Lower leg skin (tissue), 3 donors: ENCODE measurements at regions not wholly inside any gene's neighbourhood (a gene's known extent, or its start where the extent isn't known, plus 50 kb on each side); places are given as distances from the start of the nearest gene placed in this dataset.

Source experiments
- CTCF ChIP-seq, 3 donors: fragments of 450-650 bp; IDR thresholded peaks; one replicate each; pipeline ENCODE4 v1.5.1; 2016; ENCODE audit warnings: antibody characterized with exemption in 3 of 3, mild to moderate bottlenecking in 3 of 3, moderate library complexity in 2 of 3
- POLR2A ChIP-seq, 2 donors: fragments of 450-650 bp; IDR thresholded peaks; one replicate each; pipeline ENCODE4 v1.6.1; 2016 to 2017; ENCODE audit warnings: antibody characterized with exemption in 2 of 2, mild to moderate bottlenecking in 1 of 2, moderate library complexity in 1 of 2

DNA sequence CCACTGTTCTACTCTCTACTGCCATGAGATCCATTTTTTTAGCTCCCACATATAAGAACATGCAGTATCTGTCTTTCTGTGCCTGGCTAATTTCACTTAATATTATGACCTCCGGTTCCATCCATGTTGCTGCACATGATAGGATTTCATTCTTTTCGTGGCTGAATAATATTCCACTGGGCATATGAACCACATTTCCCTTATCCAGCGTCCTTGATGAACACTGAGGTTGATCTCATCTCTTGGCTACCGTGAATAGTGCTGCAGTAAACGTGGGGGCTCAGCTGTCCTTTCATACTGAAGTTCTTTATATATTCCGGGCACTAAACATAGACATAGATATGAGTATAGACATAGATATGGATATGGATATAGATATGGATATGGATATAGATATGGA lies 109.3 kb upstream of the TNRC6C start:
- TF ChIP-seq CTCF (IDR thresholded peaks at IDR 0.05) (no peak), POLR2A (IDR thresholded peaks at IDR 0.05) (no peak)
